SK-N-SH treated with all-trans-retinoic acid at 6 μM for 48 hours (cell line): ENCODE measurements at regions not wholly inside any gene's neighbourhood (a gene's known extent, or its start where the extent isn't known, plus 50 kb on each side); places are given as distances from the start of the nearest gene placed in this dataset.

Experiments
- ARNTL ChIP-seq: fragments of 450-650 bp; formaldehyde crosslinking; IDR thresholded peaks from 2 replicates; pipeline ENCODE4 v1.5.0; 2020; ENCODE audit warnings: low read depth, mild to moderate bottlenecking, moderate library complexity, borderline replicate concordance
- BACH2 ChIP-seq: fragments of 250-450 bp; sonication (Bioruptor Pico); IDR thresholded peaks from 2 replicates; pipeline ENCODE4 v1.9.0; 2021; ENCODE audit warnings: mild to moderate bottlenecking, borderline replicate concordance
- GLIS3 ChIP-seq: fragments of 250-450 bp; sonication (Bioruptor Pico); IDR thresholded peaks from 2 replicates; pipeline ENCODE4 v1.5.0; 2020; ENCODE audit warnings: mild to moderate bottlenecking, moderate library complexity
- ISL1 ChIP-seq: fragments of 250-450 bp; sonication (Bioruptor Pico); IDR thresholded peaks from 2 replicates; pipeline ENCODE4 v2.1.2; 2022; ENCODE audit warnings: mild to moderate bottlenecking, moderate library complexity
- OSR1 ChIP-seq: fragments of 250-450 bp; sonication (Bioruptor Pico); IDR thresholded peaks from 2 replicates; pipeline ENCODE4 v1.8.0; 2022; ENCODE audit warnings: moderate library complexity, mild to moderate bottlenecking, inconsistent platforms
- POU6F1 ChIP-seq: fragments of 250-450 bp; sonication (Bioruptor Pico); IDR thresholded peaks from 2 replicates; pipeline ENCODE4 v1.8.0; 2021; ENCODE audit warnings: low read depth, mild to moderate bottlenecking, moderate library complexity, borderline replicate concordance
- PPARA ChIP-seq: fragments of 250-450 bp; sonication (Bioruptor Pico); IDR thresholded peaks from 2 replicates; pipeline ENCODE4 v1.5.0; 2020; ENCODE audit warnings: mild to moderate bottlenecking, borderline replicate concordance
- RARB ChIP-seq: fragments of 250-450 bp; sonication (Bioruptor Pico); IDR thresholded peaks from 2 replicates; pipeline ENCODE4 v1.8.0; 2021; ENCODE audit warnings: mild to moderate bottlenecking, moderate library complexity
- SNAI2 ChIP-seq: fragments of 250-450 bp; sonication (Bioruptor Pico); IDR thresholded peaks from 2 replicates; pipeline ENCODE4 v1.5.0; 2020; ENCODE audit warnings: mild to moderate bottlenecking, moderate library complexity
- TOX ChIP-seq: fragments of 250-450 bp; sonication (Bioruptor Pico); IDR thresholded peaks from 2 replicates; pipeline ENCODE4 v1.8.0; 2021; ENCODE audit warnings: mild to moderate bottlenecking, moderate library complexity, borderline replicate concordance
- ZC3H10 ChIP-seq: fragments of 250-450 bp; sonication (Bioruptor Pico); IDR thresholded peaks from 2 replicates; pipeline ENCODE4 v1.5.1; 2021; ENCODE audit warnings: mild to moderate bottlenecking, moderate library complexity
- ZNF565 ChIP-seq: fragments of 450-650 bp; formaldehyde crosslinking; conservative IDR thresholded peaks from 2 replicates; pipeline ENCODE4 v1.5.0; 2020; ENCODE audit warnings: low read depth, mild to moderate bottlenecking, moderate library complexity
- TF ChIP-seq, protein P1 (sequence below): fragments of 250-450 bp; sonication (Bioruptor Pico); IDR thresholded peaks from 2 replicates; pipeline ENCODE4 v1.5.0; 2020; ENCODE audit warnings: mild to moderate bottlenecking, moderate library complexity
- TF ChIP-seq, protein P2 (sequence below): fragments of 250-450 bp; sonication (Bioruptor Pico); IDR thresholded peaks from 2 replicates; pipeline ENCODE4 v1.5.1; 2021; ENCODE audit warnings: mild to moderate bottlenecking, moderate library complexity

GRCh38 chr2:80856227-80856626 lies 551.7 kb upstream of the LRRTM1 start:
- TF ChIP-seq ZC3H10 (CRISPR knock-in tag) (no peak), BACH2 (CRISPR knock-in tag) (no peak), PPARA (no peak), ISL1 (CRISPR knock-in tag) (no peak), GLIS3 (CRISPR knock-in tag) (no peak), POU6F1 (no peak), SNAI2 (CRISPR knock-in tag) (no peak), OSR1 (no peak), RARB (CRISPR knock-in tag) (no peak), TOX (CRISPR knock-in tag) (no peak), ZNF565 (CRISPR knock-in tag) (no peak), ARNTL (CRISPR knock-in tag) (no peak)
- TF ChIP-seq, protein P1, sequence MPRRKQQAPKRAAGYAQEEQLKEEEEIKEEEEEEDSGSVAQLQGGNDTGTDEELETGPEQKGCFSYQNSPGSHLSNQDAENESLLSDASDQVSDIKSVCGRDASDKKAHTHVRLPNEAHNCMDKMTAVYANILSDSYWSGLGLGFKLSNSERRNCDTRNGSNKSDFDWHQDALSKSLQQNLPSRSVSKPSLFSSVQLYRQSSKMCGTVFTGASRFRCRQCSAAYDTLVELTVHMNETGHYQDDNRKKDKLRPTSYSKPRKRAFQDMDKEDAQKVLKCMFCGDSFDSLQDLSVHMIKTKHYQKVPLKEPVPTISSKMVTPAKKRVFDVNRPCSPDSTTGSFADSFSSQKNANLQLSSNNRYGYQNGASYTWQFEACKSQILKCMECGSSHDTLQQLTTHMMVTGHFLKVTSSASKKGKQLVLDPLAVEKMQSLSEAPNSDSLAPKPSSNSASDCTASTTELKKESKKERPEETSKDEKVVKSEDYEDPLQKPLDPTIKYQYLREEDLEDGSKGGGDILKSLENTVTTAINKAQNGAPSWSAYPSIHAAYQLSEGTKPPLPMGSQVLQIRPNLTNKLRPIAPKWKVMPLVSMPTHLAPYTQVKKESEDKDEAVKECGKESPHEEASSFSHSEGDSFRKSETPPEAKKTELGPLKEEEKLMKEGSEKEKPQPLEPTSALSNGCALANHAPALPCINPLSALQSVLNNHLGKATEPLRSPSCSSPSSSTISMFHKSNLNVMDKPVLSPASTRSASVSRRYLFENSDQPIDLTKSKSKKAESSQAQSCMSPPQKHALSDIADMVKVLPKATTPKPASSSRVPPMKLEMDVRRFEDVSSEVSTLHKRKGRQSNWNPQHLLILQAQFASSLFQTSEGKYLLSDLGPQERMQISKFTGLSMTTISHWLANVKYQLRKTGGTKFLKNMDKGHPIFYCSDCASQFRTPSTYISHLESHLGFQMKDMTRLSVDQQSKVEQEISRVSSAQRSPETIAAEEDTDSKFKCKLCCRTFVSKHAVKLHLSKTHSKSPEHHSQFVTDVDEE (CRISPR knock-in tag) = no peak
- TF ChIP-seq, protein P2, sequence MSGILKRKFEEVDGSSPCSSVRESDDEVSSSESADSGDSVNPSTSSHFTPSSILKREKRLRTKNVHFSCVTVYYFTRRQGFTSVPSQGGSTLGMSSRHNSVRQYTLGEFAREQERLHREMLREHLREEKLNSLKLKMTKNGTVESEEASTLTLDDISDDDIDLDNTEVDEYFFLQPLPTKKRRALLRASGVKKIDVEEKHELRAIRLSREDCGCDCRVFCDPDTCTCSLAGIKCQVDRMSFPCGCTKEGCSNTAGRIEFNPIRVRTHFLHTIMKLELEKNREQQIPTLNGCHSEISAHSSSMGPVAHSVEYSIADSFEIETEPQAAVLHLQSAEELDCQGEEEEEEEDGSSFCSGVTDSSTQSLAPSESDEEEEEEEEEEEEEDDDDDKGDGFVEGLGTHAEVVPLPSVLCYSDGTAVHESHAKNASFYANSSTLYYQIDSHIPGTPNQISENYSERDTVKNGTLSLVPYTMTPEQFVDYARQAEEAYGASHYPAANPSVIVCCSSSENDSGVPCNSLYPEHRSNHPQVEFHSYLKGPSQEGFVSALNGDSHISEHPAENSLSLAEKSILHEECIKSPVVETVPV (CRISPR knock-in tag) = no peak
